CD14-positive monocyte (primary cell): ENCODE measurements at regions not wholly inside any gene's neighbourhood (a gene's known extent, or its start where the extent isn't known, plus 50 kb on each side); places are given as distances from the start of the nearest gene placed in this dataset.

Experiments used
- DNase-seq, 3 donors: peaks; one replicate each; pipeline ENCODE4 v3.0.0-alpha.2; 2011 to 2022
- H2AFZ ChIP-seq: 2 replicates; pipeline ENCODE4 v1.6.0; 2012; ENCODE audit warnings: mild to moderate bottlenecking, low read depth, low read length, inconsistent platforms; ENCODE audit not compliant: insufficient read depth, poor library complexity, severe bottlenecking
- H3K27ac ChIP-seq, 2 donors: 1 replicate in 1 of 2; 2 replicates in 1 of 2; pipeline ENCODE4 v1.5.1; 2012 to 2013; ENCODE audit warnings: low read length in 2 of 2, control low read depth in 1 of 2, inconsistent platforms in 1 of 2, low read depth in 1 of 2, mild to moderate bottlenecking in 1 of 2
- H3K27me3 ChIP-seq, 2 donors: one replicate each; pipeline versions ENCODE4 v1.6.0 to v1.6.1; 2011 to 2013; ENCODE audit warnings: low read length in 2 of 2; ENCODE audit not compliant: control insufficient read depth in 2 of 2, insufficient read depth in 2 of 2
- H3K36me3 ChIP-seq, 2 donors: replicated peaks in 1 of 2; 1 replicate in 1 of 2; 2 replicates in 1 of 2; pipeline versions ENCODE4 v1.5.1 to v1.6.1; 2012 to 2013; ENCODE audit warnings: low read length in 2 of 2, control low read depth in 1 of 2, inconsistent platforms in 1 of 2, mild to moderate bottlenecking in 1 of 2; ENCODE audit not compliant: insufficient read depth in 2 of 2, control insufficient read depth in 1 of 2
- H3K4me1 ChIP-seq, 2 donors: 1 replicate in 1 of 2; 2 replicates in 1 of 2; pipeline versions ENCODE4 v1.5.1 to v1.6.1; 2012 to 2013; ENCODE audit warnings: low read length in 2 of 2, control low read depth in 1 of 2, inconsistent platforms in 1 of 2, mild to moderate bottlenecking in 1 of 2, moderate library complexity in 1 of 2; ENCODE audit not compliant: insufficient read depth in 2 of 2, control insufficient read depth in 1 of 2
- H3K4me2 ChIP-seq: replicated peaks from 2 replicates; pipeline ENCODE3; 2012; ENCODE audit warnings: low read length, moderate library complexity, mild to moderate bottlenecking; ENCODE audit not compliant: poor library complexity, severe bottlenecking; ENCODE audit errors: extremely low read depth
- H3K4me3 ChIP-seq, 3 experiments: fragments of 200-600 bp in 1 of 3; sonication (generic) in 1 of 3; replicated peaks in 1 of 3; 1 replicate in 2 of 3; 2 replicates in 1 of 3; pipeline ENCODE4 v1.5.1; 2011 to 2013; ENCODE audit warnings: low read length in 3 of 3, mild to moderate bottlenecking in 3 of 3, control low read depth in 2 of 3, low read depth in 2 of 3, inconsistent platforms in 1 of 3, moderate library complexity in 1 of 3
- H3K79me2 ChIP-seq: 2 replicates; pipeline ENCODE4 v1.6.0; 2012; ENCODE audit warnings: mild to moderate bottlenecking, control low read depth, inconsistent platforms, low read length, moderate library complexity; ENCODE audit not compliant: insufficient read depth
- H3K9ac ChIP-seq: 2 replicates; pipeline ENCODE4 v1.6.0; 2017; ENCODE audit warnings: low read length, mild to moderate bottlenecking; ENCODE audit not compliant: insufficient read depth, poor library complexity, severe bottlenecking
- H3K9me3 ChIP-seq, 2 donors: replicated peaks in 1 of 2; 1 replicate in 1 of 2; 2 replicates in 1 of 2; pipeline versions ENCODE4 v1.5.1 to v1.6.1; 2012 to 2013; ENCODE audit warnings: low read length in 2 of 2, control low read depth in 1 of 2; ENCODE audit not compliant: control insufficient read depth in 1 of 2, insufficient read depth in 1 of 2
- H4K20me1 ChIP-seq: 2 replicates; pipeline ENCODE4 v1.6.0; 2012; ENCODE audit warnings: mild to moderate bottlenecking, low read length, control low read depth, moderate library complexity; ENCODE audit not compliant: insufficient read depth
- H3K27ac Mint-ChIP-seq, 7 donors: one replicate each; pipeline ENCODE4 v1.8.0; 2020; ENCODE audit warnings: mild to moderate bottlenecking in 7 of 7, mixed read lengths in 7 of 7, moderate library complexity in 6 of 7, inconsistent platforms in 2 of 7
- H3K27me3 Mint-ChIP-seq, 3 donors: one replicate each; pipeline ENCODE4 v1.8.0; 2021 to 2022; ENCODE audit warnings: low read depth in 3 of 3, mild to moderate bottlenecking in 3 of 3, mixed read lengths in 3 of 3, moderate library complexity in 3 of 3, inconsistent platforms in 1 of 3
- H3K36me3 Mint-ChIP-seq, 2 donors: one replicate each; pipeline ENCODE4 v1.8.0; 2020; ENCODE audit warnings: mixed read lengths in 2 of 2, inconsistent platforms in 1 of 2, mild to moderate bottlenecking in 1 of 2
- H3K4me1 Mint-ChIP-seq: one replicate; pipeline ENCODE4 v1.8.0; 2020; ENCODE audit warnings: mild to moderate bottlenecking, mixed read lengths
- H3K4me3 Mint-ChIP-seq, 2 donors: one replicate each; pipeline ENCODE4 v1.8.0; 2020; ENCODE audit warnings: mild to moderate bottlenecking in 2 of 2, mixed read lengths in 2 of 2, moderate library complexity in 1 of 2
- H3K9me3 Mint-ChIP-seq, 7 donors: one replicate each; pipeline ENCODE4 v1.8.0; 2020 to 2022; ENCODE audit warnings: mixed read lengths in 7 of 7, mild to moderate bottlenecking in 6 of 7, moderate library complexity in 6 of 7, inconsistent platforms in 2 of 7
- WGBS: methylation state at CpG from one replicate; pipeline ENCODE4 v1.1.5; 2013; ENCODE audit warnings: missing lambda C conversion rate; ENCODE audit not compliant: insufficient coverage; 5-methylcytosine and 5-hydroxymethylcytosine counted together
- intact Hi-C, 2 donors: fragments of 100-400 bp; cut with micrococcal nuclease; formaldehyde crosslinking; loops; one replicate each; pipeline versions ENCODE4 v1.15.0 to v1.15.1; 2023
- TF ChIP-seq, protein P1 (sequence below): fragments of 200-600 bp; IDR thresholded peaks from one replicate; pipeline ENCODE4 v1.8.0; 2022; ENCODE audit warnings: antibody characterized with exemption, mild to moderate bottlenecking

GRCh38 chr5:159708090-159708489, 208.2 kb upstream of the ADRA1B start:
- TF ChIP-seq, protein P1, sequence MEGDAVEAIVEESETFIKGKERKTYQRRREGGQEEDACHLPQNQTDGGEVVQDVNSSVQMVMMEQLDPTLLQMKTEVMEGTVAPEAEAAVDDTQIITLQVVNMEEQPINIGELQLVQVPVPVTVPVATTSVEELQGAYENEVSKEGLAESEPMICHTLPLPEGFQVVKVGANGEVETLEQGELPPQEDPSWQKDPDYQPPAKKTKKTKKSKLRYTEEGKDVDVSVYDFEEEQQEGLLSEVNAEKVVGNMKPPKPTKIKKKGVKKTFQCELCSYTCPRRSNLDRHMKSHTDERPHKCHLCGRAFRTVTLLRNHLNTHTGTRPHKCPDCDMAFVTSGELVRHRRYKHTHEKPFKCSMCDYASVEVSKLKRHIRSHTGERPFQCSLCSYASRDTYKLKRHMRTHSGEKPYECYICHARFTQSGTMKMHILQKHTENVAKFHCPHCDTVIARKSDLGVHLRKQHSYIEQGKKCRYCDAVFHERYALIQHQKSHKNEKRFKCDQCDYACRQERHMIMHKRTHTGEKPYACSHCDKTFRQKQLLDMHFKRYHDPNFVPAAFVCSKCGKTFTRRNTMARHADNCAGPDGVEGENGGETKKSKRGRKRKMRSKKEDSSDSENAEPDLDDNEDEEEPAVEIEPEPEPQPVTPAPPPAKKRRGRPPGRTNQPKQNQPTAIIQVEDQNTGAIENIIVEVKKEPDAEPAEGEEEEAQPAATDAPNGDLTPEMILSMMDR = no peak
- no peak for DNase-seq
- H3K27ac ChIP-seq = no peak overlapping the region
- no peak overlapping the region for H3K4me3 Mint-ChIP-seq
- no peaks in the 10 kb centered on the region for H3K79me2 ChIP-seq
- H3K36me3 ChIP-seq = no peaks in the 10 kb centered on the region
- peaks cover 2 to 8% (median 5%) of the 10 kb centered on the region in 3 donors for H3K27me3 Mint-ChIP-seq
- no peaks in the 10 kb centered on the region for H3K4me1 Mint-ChIP-seq
- H2AFZ ChIP-seq = no peak overlapping the region
- no peak overlapping the region for H3K9ac ChIP-seq
- WGBS = 100% methylated on average over 1 of the region's 3 CpGs
- H3K9me3 ChIP-seq = peaks cover 0 to 3% of the 10 kb centered on the region in 2 donors
- no peak overlapping the region for H3K4me3 ChIP-seq
- intact Hi-C loops = no loop called here
- H3K27ac Mint-ChIP-seq = no peak overlapping the region
- H3K36me3 Mint-ChIP-seq = no peaks in the 10 kb centered on the region
- no peaks in the 10 kb centered on the region for H4K20me1 ChIP-seq
- H3K27me3 ChIP-seq = peaks cover 0 to 2% of the 10 kb centered on the region in 2 donors
- H3K4me1 ChIP-seq = no peaks in the 10 kb centered on the region
- H3K4me2 ChIP-seq = no peak overlapping the region
- H3K9me3 Mint-ChIP-seq = peaks cover 0 to 17% (median 8%) of the 10 kb centered on the region in 7 donors

DNA sequence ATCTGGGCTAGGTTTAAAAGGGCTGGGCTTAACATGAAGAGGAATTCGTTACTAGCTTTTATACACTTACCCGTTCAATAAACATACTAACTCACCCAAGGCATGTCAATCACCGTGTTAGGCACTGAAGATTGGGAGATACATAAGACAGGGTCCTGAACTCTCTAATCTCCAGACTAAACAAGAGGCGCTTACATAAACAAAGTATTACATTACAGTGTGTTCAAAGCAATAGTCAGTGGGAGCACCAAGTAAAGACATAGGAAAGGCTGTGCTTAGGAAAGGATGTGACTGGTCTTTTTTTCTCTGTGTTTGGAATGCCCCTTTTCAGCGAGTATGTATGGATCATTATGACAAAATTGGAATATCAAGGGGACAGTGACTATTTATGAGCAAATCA, 203.6 kb upstream of the ADRA1B start:
- Mint-ChIP-seq H3K4me1 (no peaks in the 10 kb centered on the region), H3K36me3 (no peaks in the 10 kb centered on the region), H3K4me3 (no peak overlapping the region), H3K9me3 (peaks cover 0 to 20% (median 9%) of the 10 kb centered on the region in 7 donors), H3K27me3 (peaks cover 2 to 6% (median 4%) of the 10 kb centered on the region in 3 donors), H3K27ac (no peak overlapping the region)
- Histone ChIP-seq H3K9ac (no peak overlapping the region), H3K27ac (no peak overlapping the region), H3K4me1 (no peaks in the 10 kb centered on the region), H3K4me3 (no peak overlapping the region), H2AFZ (no peak overlapping the region), H3K36me3 (no peaks in the 10 kb centered on the region), H3K9me3 (peaks cover 0 to 3% of the 10 kb centered on the region in 2 donors), H3K79me2 (no peaks in the 10 kb centered on the region), H3K4me2 (no peak overlapping the region), H3K27me3 (no peaks in the 10 kb centered on the region), H4K20me1 (no peaks in the 10 kb centered on the region)
- DNase-seq = no peak
- no CpG with 5 or more reads among the region's 5 CpGs for WGBS
- TF ChIP-seq, protein P1 = no peak
- intact Hi-C loops = no loop called here
